HepG2 (cell line): ENCODE measurements at regions not wholly inside any gene's neighbourhood (a gene's known extent, or its start where the extent isn't known, plus 50 kb on each side); places are given as distances from the start of the nearest gene placed in this dataset.

Experiments
- ATAC-seq: fragments of 200-7000 bp; cut with Tn5 transposase; 3 replicates; pipeline ENCODE4 v1.9.1; 2020; ENCODE audit warnings: mild to moderate bottlenecking, moderate library complexity
- BruUV-seq: library from RNA; stranded (reverse); fragments of 400-500 nt; replicated peaks from 2 replicates; lab custom pipeline; 2021; lab: Mats Ljungman, UMichigan
- CTCF ChIA-PET: fragments of 300-600 bp; formaldehyde crosslinking; extraction: SDS; loops from one replicate; lab custom pipeline; 2021; ENCODE audit warnings: low total read pairs, inconsistent platforms, low intra/inter-chr PET ratio; lab: Yijun Ruan, JAX
- POLR2A ChIA-PET: fragments of 350-600 bp; sonication (Branson Sonifier 250); formaldehyde crosslinking; loops from one replicate; lab custom pipeline; 2020; ENCODE audit warnings: antibody characterized with exemption, inconsistent platforms; lab: Yijun Ruan, JAX
- DNase-seq: peaks from one replicate; pipeline ENCODE4 v3.0.0-alpha.2; 2015; ENCODE audit warnings: low spot score
- FAIRE-seq: peaks from 3 replicates; lab custom pipeline; 2011; peaks lifted over from hg19 to GRCh38; lab: Jason Lieb, UNC
- H2AFZ ChIP-seq: one replicate; pipeline ENCODE4 v1.6.1; 2011; ENCODE audit warnings: low read length, inconsistent platforms
- H3K27ac ChIP-seq: fragments of 300-600 bp; 3 replicates; pipeline ENCODE4 v1.8.0; 2011; ENCODE audit warnings: mixed run types, mild to moderate bottlenecking, mixed read lengths, low read length, inconsistent platforms; ENCODE audit not compliant: insufficient read depth; ENCODE audit errors: extremely low read length
- H3K27me3 ChIP-seq, 2 experiments: fragments of 200-600 bp in 1 of 2; 2 replicates in 1 of 2; 3 replicates in 1 of 2; pipeline versions ENCODE4 v1.6.0 to v1.8.0; 2011; ENCODE audit warnings: low read length in 2 of 2, mild to moderate bottlenecking in 2 of 2, moderate library complexity in 2 of 2, inconsistent platforms in 1 of 2; ENCODE audit not compliant: insufficient read depth in 2 of 2, control insufficient read depth in 1 of 2
- H3K36me3 ChIP-seq, 2 experiments: fragments of 200-600 bp in 1 of 2; replicated peaks in 1 of 2; 2 replicates in 1 of 2; 3 replicates in 1 of 2; pipeline versions ENCODE4 v1.5.1 to v1.8.0; 2011; ENCODE audit warnings: low read length in 2 of 2, inconsistent platforms in 1 of 2; ENCODE audit not compliant: insufficient read depth in 2 of 2, control insufficient read depth in 1 of 2
- H3K4me1 ChIP-seq: 2 replicates; pipeline ENCODE4 v1.5.1; 2012; ENCODE audit warnings: low read length, inconsistent platforms; ENCODE audit not compliant: insufficient read depth
- H3K4me2 ChIP-seq: 2 replicates; pipeline ENCODE4 v1.6.0; 2011; ENCODE audit warnings: low read depth, low read length, inconsistent platforms
- H3K4me3 ChIP-seq, 3 experiments: fragments of 200-600 bp in 1 of 3; sonication (generic), shearing (Covaris generic) in 1 of 3; replicated peaks in 1 of 3; 2 replicates each; pipeline ENCODE4 v1.5.1; 2011 to 2016; ENCODE audit warnings: low read length in 3 of 3, inconsistent platforms in 2 of 3, low read depth in 2 of 3, mild to moderate bottlenecking in 2 of 3, control low read depth in 1 of 3, mixed read lengths in 1 of 3; ENCODE audit not compliant: insufficient read depth in 1 of 3
- H3K79me2 ChIP-seq: one replicate; pipeline ENCODE4 v1.6.1; 2011; ENCODE audit warnings: low read length, inconsistent platforms; ENCODE audit not compliant: insufficient read depth
- H3K9ac ChIP-seq: 2 replicates; pipeline ENCODE4 v1.6.0; 2011; ENCODE audit warnings: mild to moderate bottlenecking, low read depth, low read length, inconsistent platforms; ENCODE audit not compliant: insufficient read depth
- H3K9me3 ChIP-seq: 2 replicates; pipeline ENCODE4 v1.5.1; 2012; ENCODE audit warnings: mild to moderate bottlenecking, low read length
- H4K20me1 ChIP-seq: 2 replicates; pipeline ENCODE4 v1.6.0; 2011; ENCODE audit warnings: inconsistent platforms, mild to moderate bottlenecking, low read length, moderate library complexity; ENCODE audit not compliant: insufficient read depth
- DR1 ChIP-seq: sonication (generic); formaldehyde crosslinking; IDR thresholded peaks from 2 replicates; pipeline ENCODE4 v1.8.0; 2021; ENCODE audit warnings: mild to moderate bottlenecking, missing genetic modification reagents, inconsistent platforms
- EED ChIP-seq: sonication (generic); formaldehyde crosslinking; IDR thresholded peaks from 2 replicates; pipeline ENCODE4 v1.5.0; 2020; ENCODE audit warnings: mild to moderate bottlenecking, missing genetic modification reagents
- HNRNPLL ChIP-seq: fragments of 200-400 bp; formaldehyde crosslinking; IDR thresholded peaks from 2 replicates; pipeline ENCODE4 v1.6.1; 2017; ENCODE audit warnings: mild to moderate bottlenecking, low read depth, low read length; ENCODE audit not compliant: poor library complexity, severe bottlenecking
- HNRNPUL1 ChIP-seq: fragments of 200-400 bp; formaldehyde crosslinking; IDR thresholded peaks from 2 replicates; pipeline ENCODE4 v1.6.1; 2017; ENCODE audit warnings: low read depth, mild to moderate bottlenecking, low read length, moderate library complexity
- KLF12 ChIP-seq: sonication (generic); formaldehyde crosslinking; IDR thresholded peaks from 2 replicates; pipeline ENCODE4 v1.4.0; 2020; ENCODE audit warnings: missing genetic modification reagents, borderline replicate concordance
- RARG ChIP-seq: sonication (generic); formaldehyde crosslinking; IDR thresholded peaks from 2 replicates; pipeline ENCODE4 v1.4.0; 2020; ENCODE audit warnings: low read depth, mild to moderate bottlenecking, missing genetic modification reagents
- TARDBP ChIP-seq: sonication (generic); formaldehyde crosslinking; IDR thresholded peaks from 2 replicates; pipeline ENCODE4 v1.8.0; 2022; ENCODE audit warnings: mild to moderate bottlenecking, missing genetic modification reagents
- ZFP90 ChIP-seq: sonication (generic); formaldehyde crosslinking; IDR thresholded peaks from 2 replicates; pipeline ENCODE4 v1.8.0; 2022; ENCODE audit warnings: missing genetic modification reagents, mild to moderate bottlenecking, inconsistent platforms, borderline replicate concordance
- ZNF333 ChIP-seq: sonication (generic); formaldehyde crosslinking; IDR thresholded peaks from 2 replicates; pipeline ENCODE4 v1.4.0; 2020; ENCODE audit warnings: mild to moderate bottlenecking, missing genetic modification reagents, borderline replicate concordance
- WGBS: methylation state at CpG from one replicate; pipeline ENCODE4 v1.1.6; 2017; ENCODE audit warnings: low lambda C conversion rate; 5-methylcytosine and 5-hydroxymethylcytosine counted together
- in situ Hi-C: cut with HindIII; loops from 2 replicates; pipeline ENCODE4 v1.10.0; 2017; ENCODE audit warnings: low pct_unique_long_range_greater_than_20kb; ENCODE audit not compliant: extremely low pct_ligation_motif_present
- intact Hi-C: fragments of 100-400 bp; cut with micrococcal nuclease; formaldehyde crosslinking; loops from one replicate; pipeline ENCODE4 v1.10.0; 2022; ENCODE audit not compliant: unreplicated experiment
- TF ChIP-seq, protein P1 (sequence below): sonication (generic); formaldehyde crosslinking; conservative IDR thresholded peaks from 2 replicates; pipeline ENCODE4 v1.8.0; 2022; ENCODE audit warnings: missing genetic modification reagents
- TF ChIP-seq, protein P2 (sequence below): conservative IDR thresholded peaks from 2 replicates; pipeline ENCODE4 v1.6.1; 2018; ENCODE audit warnings: missing genetic modification reagents
- TF ChIP-seq, protein P3 (sequence below): sonication (generic); formaldehyde crosslinking; IDR thresholded peaks from 2 replicates; pipeline ENCODE4 v1.4.0; 2020; ENCODE audit warnings: mild to moderate bottlenecking, missing genetic modification reagents

DNA sequence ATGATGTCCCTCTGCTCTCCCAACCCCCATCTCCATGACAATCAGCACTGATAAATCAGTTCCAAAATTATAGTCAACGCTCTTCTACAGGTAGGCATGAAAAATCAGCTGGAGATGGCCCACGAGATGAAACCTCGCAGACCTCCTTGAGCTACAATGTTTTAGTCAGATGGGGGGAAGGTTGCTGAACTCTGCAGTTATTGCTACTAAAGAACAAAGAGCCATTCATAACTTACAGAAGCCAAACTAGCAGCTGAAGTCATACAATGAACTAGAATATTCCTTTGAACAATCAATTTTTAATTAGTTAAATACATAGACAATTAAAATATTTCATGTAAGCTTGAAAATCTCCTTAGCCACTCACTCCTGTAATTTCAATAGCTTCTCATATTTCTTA is 179.2 kb downstream of the NHLRC3 start:
- ATAC-seq (no peak), DNase-seq (no peak), FAIRE-seq (no peak)
- TF ChIP-seq ZFP90: no peak
- TF ChIP-seq EED (CRISPR knock-in tag): no peak
- TF ChIP-seq KLF12: no peak
- TF ChIP-seq, protein P1, sequence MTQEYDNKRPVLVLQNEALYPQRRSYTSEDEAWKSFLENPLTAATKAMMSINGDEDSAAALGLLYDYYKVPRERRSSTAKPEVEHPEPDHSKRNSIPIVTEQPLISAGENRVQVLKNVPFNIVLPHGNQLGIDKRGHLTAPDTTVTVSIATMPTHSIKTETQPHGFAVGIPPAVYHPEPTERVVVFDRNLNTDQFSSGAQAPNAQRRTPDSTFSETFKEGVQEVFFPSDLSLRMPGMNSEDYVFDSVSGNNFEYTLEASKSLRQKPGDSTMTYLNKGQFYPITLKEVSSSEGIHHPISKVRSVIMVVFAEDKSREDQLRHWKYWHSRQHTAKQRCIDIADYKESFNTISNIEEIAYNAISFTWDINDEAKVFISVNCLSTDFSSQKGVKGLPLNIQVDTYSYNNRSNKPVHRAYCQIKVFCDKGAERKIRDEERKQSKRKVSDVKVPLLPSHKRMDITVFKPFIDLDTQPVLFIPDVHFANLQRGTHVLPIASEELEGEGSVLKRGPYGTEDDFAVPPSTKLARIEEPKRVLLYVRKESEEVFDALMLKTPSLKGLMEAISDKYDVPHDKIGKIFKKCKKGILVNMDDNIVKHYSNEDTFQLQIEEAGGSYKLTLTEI (CRISPR knock-in tag): no peak
- TF ChIP-seq, protein P2, sequence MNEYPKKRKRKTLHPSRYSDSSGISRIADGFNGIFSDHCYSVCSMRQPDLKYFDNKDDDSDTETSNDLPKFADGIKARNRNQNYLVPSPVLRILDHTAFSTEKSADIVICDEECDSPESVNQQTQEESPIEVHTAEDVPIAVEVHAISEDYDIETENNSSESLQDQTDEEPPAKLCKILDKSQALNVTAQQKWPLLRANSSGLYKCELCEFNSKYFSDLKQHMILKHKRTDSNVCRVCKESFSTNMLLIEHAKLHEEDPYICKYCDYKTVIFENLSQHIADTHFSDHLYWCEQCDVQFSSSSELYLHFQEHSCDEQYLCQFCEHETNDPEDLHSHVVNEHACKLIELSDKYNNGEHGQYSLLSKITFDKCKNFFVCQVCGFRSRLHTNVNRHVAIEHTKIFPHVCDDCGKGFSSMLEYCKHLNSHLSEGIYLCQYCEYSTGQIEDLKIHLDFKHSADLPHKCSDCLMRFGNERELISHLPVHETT (CRISPR knock-in tag): no peak
- no peak for TF ChIP-seq TARDBP (CRISPR knock-in tag)
- TF ChIP-seq, protein P3, sequence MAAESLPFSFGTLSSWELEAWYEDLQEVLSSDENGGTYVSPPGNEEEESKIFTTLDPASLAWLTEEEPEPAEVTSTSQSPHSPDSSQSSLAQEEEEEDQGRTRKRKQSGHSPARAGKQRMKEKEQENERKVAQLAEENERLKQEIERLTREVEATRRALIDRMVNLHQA (CRISPR knock-in tag): no peak
- TF ChIP-seq DR1 (CRISPR knock-in tag): no peak
- no peak for TF ChIP-seq ZNF333 (CRISPR knock-in tag)
- no peak for TF ChIP-seq HNRNPLL
- TF ChIP-seq RARG (CRISPR knock-in tag): no peak
- TF ChIP-seq HNRNPUL1: no peak
- Histone ChIP-seq H3K4me3 (no peak overlapping the region), H3K79me2 (no peaks in the 10 kb centered on the region), H3K9me3 (no peaks in the 10 kb centered on the region), H4K20me1 (no peaks in the 10 kb centered on the region), H3K9ac (no peak overlapping the region), H3K36me3 (no peaks in the 10 kb centered on the region), H2AFZ (no peak overlapping the region), H3K27me3 (no peaks in the 10 kb centered on the region), H3K27ac (no peak overlapping the region), H3K4me1 (no peaks in the 10 kb centered on the region), H3K4me2 (no peak overlapping the region)
- in situ Hi-C loops: no loop called here
- WGBS: 5% methylated on average over 3 of the region's 3 CpGs
- intact Hi-C loops: no loop called here
- POLR2A ChIA-PET: no interaction called here
- no TSS peak for BruUV-seq
- CTCF ChIA-PET: no interaction called here
